ENCODE measurements at regions not wholly inside any gene's neighbourhood (a gene's known extent, or its start where the extent isn't known, plus 50 kb on each side); places are given as distances from the start of the nearest gene placed in this dataset.
"Not testable (repeated sequence)": the region's sequence is repeated elsewhere in the genome, so short reads cannot be mapped to it uniquely, and the experiment has no call there.

- FAIRE-seq: no peak
These were observed 624.8 kb upstream of the ADGRL3 start for GRCh38 chr4:60575336-60575735.

DNA sequence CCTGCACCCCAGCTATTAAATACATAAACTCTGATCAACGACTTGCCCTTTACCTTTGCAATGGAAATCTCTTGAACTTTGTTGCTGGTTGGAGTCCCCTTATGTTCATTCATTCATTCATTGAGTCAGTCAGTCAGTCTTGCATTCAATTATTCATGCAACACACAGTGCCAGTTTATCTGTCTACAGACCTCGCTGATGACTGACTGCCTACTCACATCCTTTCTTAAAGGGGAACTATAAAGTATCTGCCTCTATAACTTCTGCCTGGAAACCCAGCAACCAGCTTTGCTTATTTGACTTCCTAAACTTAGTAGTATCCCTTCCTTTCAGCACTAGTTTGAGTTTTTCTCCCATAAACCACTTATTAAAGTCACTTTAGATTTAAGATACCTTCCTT lies 620.8 kb upstream of the ADGRL3 start:
- FAIRE-seq: no peak

DNA sequence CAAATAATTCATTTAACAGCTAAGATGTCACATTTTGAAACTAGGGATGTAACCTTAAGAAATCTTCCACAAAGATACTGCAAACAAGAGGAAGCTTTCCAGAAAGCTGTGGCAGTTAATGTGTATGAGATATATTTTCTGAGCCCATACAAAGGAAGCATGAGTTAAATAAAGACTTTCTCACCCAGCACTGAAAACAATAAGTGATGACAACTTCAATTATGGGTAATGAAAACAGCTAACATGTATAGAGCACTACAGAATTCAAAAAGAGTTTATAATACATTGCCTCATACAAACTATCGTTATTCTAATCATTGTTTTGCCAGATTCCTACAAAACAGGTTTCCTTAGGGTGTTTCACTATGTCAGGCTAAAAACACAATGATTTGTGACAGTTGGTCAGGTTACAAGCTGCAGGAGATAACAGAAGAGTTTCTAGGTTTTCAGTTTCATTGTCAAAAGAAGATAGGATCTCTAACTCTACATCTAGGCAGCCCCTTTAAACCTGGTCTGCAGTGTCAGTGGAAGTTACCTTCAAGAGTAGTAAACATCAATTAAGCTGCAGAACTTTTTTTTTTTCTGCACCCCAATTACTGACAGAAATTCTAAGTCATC lies 618.1 kb upstream of the ADGRL3 start:
- no peak for FAIRE-seq

DNA sequence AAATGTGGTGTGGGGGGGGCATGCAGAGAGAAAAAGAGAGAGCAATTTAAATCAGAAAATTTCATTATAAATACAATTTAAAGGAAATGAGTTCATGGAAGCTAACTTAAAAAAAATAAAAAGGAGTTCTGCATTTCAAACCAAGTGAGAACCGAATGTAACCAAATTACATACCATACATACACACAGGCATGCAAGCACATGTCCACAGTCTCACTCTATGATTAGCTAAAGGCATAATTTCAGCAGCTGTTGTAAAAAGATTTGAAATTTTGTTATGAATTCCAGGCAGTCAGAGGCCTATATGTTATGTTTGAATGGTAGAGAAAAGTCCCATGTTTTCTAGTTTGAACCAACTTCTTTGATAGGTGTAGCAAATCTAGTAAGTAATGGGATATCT lies 611.6 kb upstream of the ADGRL3 start:
- no peak for FAIRE-seq

DNA sequence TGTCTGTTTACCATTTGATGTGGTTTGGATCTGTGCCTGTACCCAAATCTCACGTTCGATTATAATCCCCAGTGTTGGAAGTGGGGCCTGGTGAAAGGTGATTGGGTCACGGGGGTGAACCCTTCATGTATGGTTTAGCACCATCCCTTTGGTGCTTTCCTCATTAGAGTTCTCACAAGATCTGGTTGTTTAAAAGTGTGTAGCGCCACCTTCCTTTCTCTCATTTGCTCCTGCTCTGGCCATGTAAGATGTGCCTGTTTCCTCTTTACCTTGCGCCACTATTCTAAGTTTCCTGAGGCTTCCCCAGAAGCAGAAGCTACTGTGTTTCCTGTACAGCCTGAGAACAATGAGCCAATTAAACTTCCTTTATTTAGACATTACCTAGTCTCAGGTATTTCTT lies 610.7 kb upstream of the ADGRL3 start:
- no peak for FAIRE-seq

GRCh38 chr4:60590116-60590515 lies 610.0 kb upstream of the ADGRL3 start:
- FAIRE-seq: no peak

- FAIRE-seq: peak; percentile 28
These were observed 594.3 kb upstream of the ADGRL3 start for GRCh38 chr4:60605646-60606354.

DNA sequence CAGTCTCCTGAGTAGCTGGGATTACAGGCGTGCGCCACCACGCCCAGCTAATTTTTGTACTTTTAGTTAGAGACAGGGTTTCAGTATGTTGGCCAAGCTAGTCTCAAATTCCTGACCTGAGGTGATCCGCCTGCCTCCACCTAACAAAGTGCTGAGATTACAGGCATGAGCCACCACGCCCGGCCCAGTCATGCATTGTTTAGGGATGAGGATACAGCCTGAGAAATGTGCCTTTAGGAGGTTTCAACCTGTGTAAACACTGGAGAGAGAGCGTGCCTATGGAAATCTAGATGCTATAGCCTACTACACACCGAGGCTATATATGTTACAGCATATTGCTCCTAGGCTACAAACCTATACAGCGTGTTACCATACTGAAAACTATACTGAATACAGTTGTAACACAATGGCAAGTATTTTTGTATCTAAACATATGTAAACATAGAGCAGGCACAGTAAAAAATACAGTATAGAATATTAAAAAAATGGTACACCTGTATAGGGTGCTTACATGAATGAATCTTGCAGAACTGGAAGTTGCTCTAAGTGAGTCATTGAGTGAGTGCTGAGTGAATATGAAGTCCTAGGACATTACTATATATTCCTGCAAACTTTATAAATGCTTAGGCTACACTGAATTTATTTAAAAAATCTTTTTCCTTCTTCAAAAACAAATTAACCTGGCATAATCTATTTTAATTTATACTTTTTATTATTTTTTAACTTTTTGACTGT lies 588.2 kb upstream of the ADGRL3 start:
- no peak for FAIRE-seq

DNA sequence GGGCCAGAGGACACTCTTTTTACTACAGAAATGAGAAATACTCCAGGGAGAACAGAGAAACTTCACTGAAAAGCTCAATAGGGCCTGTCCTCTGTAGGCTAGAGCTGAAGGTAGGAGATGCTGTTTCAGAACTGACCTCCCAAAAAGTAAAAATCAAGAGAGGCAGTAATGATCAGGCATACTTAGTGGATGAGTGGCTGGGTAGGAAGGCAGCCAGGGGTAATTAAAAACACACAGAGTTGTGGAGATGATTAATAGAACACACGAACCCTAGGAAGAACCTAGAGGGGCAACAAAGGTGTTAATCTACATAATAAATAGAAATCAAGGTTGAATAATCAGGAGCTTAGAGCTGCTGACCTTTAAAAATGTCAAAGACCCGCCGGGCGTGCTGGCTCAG lies 582.4 kb upstream of the ADGRL3 start:
- no peak for FAIRE-seq

- no peak for FAIRE-seq
These were observed 580.4 kb upstream of the ADGRL3 start for GRCh38 chr4:60619531-60620305.

GRCh38 chr4:60637976-60638375 lies 562.1 kb upstream of the ADGRL3 start:
- FAIRE-seq: no peak

DNA sequence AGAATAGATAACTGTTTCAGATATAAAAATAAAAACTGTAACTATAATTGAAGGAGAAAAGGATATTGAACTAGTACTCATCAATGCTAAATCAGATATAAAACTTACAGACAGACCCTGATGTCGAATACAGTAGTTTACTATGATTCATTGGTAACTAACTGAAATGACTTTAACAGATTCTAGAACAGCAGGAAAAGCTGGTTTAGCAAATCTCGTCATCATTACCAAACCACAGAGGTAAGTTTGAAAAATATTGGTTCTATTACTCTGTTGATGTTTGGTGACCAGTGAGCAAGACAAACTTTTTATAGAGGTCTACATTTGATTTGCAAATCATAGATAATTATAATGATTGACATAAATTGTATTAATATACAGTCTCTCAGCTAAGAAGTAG lies 551.4 kb upstream of the ADGRL3 start:
- FAIRE-seq: no peak

DNA sequence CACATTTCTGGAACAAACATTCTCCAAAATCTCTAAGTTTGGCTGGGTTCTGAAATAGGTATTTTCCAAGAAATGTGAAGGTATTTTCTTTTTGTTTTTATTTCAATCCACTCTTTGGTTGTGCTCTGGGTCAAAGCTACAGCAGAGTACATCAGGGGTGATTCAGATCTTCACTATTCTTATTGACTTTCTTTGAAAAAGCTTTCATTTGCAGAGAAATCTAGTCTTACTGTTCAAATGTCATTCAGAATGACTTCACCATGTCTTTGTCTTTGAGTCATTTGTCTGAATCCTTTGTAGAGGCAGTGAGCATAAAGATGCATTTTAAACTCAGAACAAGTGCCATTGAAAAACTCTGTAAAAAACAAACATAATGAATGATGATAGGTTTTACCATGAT lies 547.2 kb upstream of the ADGRL3 start:
- no peak for FAIRE-seq

DNA sequence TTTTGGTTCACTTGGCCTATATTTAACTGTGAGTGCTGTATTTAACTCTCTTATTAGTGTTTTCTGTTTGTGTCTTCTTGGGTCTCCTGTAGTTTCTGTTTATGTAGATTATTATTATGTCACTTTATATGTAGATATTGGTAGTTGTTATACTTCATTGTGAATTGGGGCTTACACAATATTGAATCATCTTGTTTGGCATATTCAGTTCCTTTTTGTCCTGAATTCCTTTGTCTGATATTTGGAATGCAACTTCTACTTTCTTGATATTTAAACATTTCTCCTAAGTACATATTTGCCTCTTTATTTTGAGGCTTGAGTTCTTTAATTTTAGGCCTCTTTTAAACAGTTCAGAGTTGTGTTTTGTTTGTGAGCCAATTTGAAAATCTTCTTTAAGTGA lies 544.8 kb upstream of the ADGRL3 start:
- FAIRE-seq: no peak

GRCh38 chr4:60656171-60656570 lies 544.0 kb upstream of the ADGRL3 start:
- no peak for FAIRE-seq

- no peak for FAIRE-seq
These were observed 543.1 kb upstream of the ADGRL3 start for GRCh38 chr4:60657041-60657440.

- FAIRE-seq: peak; percentile 38
These were observed 542.3 kb upstream of the ADGRL3 start for GRCh38 chr4:60657807-60658206.

DNA sequence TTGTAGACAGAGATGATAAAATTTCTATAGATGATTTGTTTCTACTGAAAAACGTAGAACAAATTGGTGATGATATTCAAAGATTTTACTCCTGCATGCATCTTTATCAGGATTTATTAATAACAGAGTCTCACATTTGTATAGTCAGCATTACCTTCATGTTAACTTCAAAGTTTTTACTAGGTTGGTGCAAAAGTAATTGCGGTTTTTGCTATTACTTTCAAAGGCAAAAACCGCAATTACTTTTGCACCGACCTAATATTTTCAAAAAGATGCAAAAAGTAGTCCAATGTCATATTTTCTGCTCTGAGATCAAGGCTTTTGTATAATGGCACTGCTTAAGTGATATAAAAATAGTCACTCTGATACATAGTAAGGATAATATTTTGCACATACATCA lies 536.4 kb upstream of the ADGRL3 start:
- FAIRE-seq: peak; percentile 24

- FAIRE-seq: no peak
These were observed 517.2 kb upstream of the ADGRL3 start for GRCh38 chr4:60682901-60683300.

DNA sequence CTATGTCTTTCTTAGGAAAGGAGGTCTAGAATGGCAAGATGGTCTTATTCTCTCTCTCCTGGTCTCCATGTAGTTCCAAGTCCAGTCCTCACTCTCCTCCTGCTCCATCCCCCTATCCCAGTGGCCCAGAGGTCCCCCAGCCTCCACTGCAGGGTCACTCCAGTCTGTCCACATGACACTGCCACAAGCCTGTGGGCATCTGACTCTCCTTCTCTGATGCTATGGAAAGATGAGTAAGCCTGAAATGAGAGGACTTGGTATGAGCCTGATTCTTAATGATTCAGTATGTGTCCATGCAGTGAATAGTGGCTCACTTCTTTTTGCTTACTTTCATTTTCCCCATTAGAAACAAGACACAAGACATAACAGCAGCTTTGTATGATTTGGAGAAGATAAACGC lies 516.8 kb upstream of the ADGRL3 start:
- FAIRE-seq: no peak

- no peak for FAIRE-seq
These were observed 516.2 kb upstream of the ADGRL3 start for GRCh38 chr4:60683973-60684372.

GRCh38 chr4:60696062-60696461 lies 504.1 kb upstream of the ADGRL3 start:
- not testable (repeated sequence) for FAIRE-seq

DNA sequence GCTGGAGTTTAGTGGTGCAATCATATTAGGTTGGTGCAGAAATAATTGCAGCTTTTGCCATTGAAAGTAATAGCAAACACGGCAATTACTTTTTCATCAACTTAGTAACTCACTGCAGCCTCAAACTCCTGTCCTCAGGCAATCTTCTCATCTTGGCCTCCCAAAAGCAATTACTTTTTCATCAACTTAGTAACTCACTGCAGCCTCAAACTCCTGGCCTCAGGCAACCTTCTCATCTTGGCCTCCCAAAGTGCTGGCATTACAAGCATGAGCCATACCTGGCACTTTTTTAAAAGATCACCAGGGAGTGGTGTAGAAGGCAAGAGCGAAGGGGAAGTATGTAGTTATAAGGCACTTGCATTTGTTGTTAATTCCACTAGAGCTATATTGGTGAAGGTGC lies 491.1 kb upstream of the ADGRL3 start:
- no peak for FAIRE-seq

Measured in colon (tissue), 2 donors.